ENCODE measurements at regions not wholly inside any gene's neighbourhood (a gene's known extent, or its start where the extent isn't known, plus 50 kb on each side); places are given as distances from the start of the nearest gene placed in this dataset.

GRCh38 chr10:27605318-27605717 is 101.2 kb downstream of the RAB18 start:
- intact Hi-C loops (cut with DNase I) = no loop called here
- no peaks in the 10 kb centered on the region for H3K9me3 ChIP-seq
- no peak overlapping the region for H3K4me3 ChIP-seq
- no peaks in the 10 kb centered on the region for H3K27me3 ChIP-seq
- TF ChIP-seq POLR2AphosphoS5 (IDR thresholded peaks at IDR 0.05) (no peak), POLR2A (IDR thresholded peaks at IDR 0.05) (no peak), EP300 (IDR thresholded peaks at IDR 0.05) (no peak)
- TF ChIP-seq, protein P1, sequence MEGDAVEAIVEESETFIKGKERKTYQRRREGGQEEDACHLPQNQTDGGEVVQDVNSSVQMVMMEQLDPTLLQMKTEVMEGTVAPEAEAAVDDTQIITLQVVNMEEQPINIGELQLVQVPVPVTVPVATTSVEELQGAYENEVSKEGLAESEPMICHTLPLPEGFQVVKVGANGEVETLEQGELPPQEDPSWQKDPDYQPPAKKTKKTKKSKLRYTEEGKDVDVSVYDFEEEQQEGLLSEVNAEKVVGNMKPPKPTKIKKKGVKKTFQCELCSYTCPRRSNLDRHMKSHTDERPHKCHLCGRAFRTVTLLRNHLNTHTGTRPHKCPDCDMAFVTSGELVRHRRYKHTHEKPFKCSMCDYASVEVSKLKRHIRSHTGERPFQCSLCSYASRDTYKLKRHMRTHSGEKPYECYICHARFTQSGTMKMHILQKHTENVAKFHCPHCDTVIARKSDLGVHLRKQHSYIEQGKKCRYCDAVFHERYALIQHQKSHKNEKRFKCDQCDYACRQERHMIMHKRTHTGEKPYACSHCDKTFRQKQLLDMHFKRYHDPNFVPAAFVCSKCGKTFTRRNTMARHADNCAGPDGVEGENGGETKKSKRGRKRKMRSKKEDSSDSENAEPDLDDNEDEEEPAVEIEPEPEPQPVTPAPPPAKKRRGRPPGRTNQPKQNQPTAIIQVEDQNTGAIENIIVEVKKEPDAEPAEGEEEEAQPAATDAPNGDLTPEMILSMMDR (IDR thresholded peaks at IDR 0.05) = no peak
- H3K36me3 ChIP-seq = no peaks in the 10 kb centered on the region
- 81 to 82% methylated on average over 4 of the region's 4 CpGs for WGBS, 2 donors
- H3K27ac ChIP-seq = no peak overlapping the region
- no peak for DNase-seq
- peaks cover 0 to 14% (median 5%) of the 10 kb centered on the region in 4 donors for H3K4me1 ChIP-seq

GRCh38 chr10:27607591-27607990 is 103.5 kb downstream of the RAB18 start:
- no peaks in the 10 kb centered on the region for H3K27me3 ChIP-seq
- peaks cover 0 to 11% (median 10%) of the 10 kb centered on the region in 4 donors for H3K4me1 ChIP-seq
- intact Hi-C loops (cut with DNase I) = no loop called here
- TF ChIP-seq EP300 (IDR thresholded peaks at IDR 0.05) (no peak), POLR2AphosphoS5 (IDR thresholded peaks at IDR 0.05) (no peak), POLR2A (IDR thresholded peaks at IDR 0.05) (no peak)
- TF ChIP-seq, protein P1 (IDR thresholded peaks at IDR 0.05) = no peak
- no peak overlapping the region for H3K4me3 ChIP-seq
- no peak overlapping the region for H3K27ac ChIP-seq
- no peaks in the 10 kb centered on the region for H3K36me3 ChIP-seq
- DNase-seq = no peak
- WGBS, 2 donors = 42 to 66% methylated on average over 6 of the region's 6 CpGs
- no peaks in the 10 kb centered on the region for H3K9me3 ChIP-seq

DNA sequence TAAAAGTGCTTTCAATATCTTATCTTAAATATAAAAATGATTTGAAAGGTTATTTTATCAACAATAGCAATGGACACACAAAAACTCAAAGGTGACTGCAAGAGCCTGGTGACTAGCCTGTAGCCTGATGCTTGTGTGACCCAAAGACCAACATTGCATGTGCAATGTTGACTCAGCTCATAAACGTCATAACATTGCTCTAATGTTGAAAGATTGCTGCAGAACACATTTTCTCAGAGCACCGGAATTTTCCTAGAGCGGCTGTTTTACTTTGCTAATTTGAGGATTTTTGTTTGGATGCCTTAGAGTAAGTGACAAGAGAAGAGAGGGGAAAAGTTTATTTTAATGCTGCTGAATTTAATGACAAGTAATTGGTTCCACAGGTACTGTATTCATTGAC is 107.1 kb downstream of the RAB18 start:
- Histone ChIP-seq H3K27ac (no peak overlapping the region), H3K4me1 (peaks cover 0 to 11% (median 10%) of the 10 kb centered on the region in 4 donors), H3K4me3 (no peak overlapping the region), H3K27me3 (no peaks in the 10 kb centered on the region), H3K9me3 (no peaks in the 10 kb centered on the region), H3K36me3 (no peaks in the 10 kb centered on the region)
- DNase-seq = no peak
- intact Hi-C loops (cut with DNase I) = no loop called here
- TF ChIP-seq, protein P1 (IDR thresholded peaks at IDR 0.05) = no peak
- TF ChIP-seq POLR2A (IDR thresholded peaks at IDR 0.05) = no peak
- no peak for TF ChIP-seq EP300 (IDR thresholded peaks at IDR 0.05)
- TF ChIP-seq POLR2AphosphoS5 (IDR thresholded peaks at IDR 0.05) = peak in 1 of 4 donors; percentile 32
- 15 to 66% methylated on average over 3 of the region's 3 CpGs for WGBS, 2 donors

- 58 to 65% methylated on average over 5 of the region's 5 CpGs for WGBS, 2 donors
- no peak overlapping the region for H3K4me3 ChIP-seq
- H3K4me1 ChIP-seq = peaks cover 0 to 11% (median 10%) of the 10 kb centered on the region in 4 donors
- TF ChIP-seq POLR2A (IDR thresholded peaks at IDR 0.05) (no peak), EP300 (IDR thresholded peaks at IDR 0.05) (no peak), POLR2AphosphoS5 (IDR thresholded peaks at IDR 0.05) (no peak)
- TF ChIP-seq, protein P1 (IDR thresholded peaks at IDR 0.05) = no peak
- DNase-seq = no peak
- intact Hi-C loops (cut with DNase I) = no loop called here
- no peaks in the 10 kb centered on the region for H3K36me3 ChIP-seq
- no peak overlapping the region for H3K27ac ChIP-seq
- no peaks in the 10 kb centered on the region for H3K27me3 ChIP-seq
- H3K9me3 ChIP-seq = no peaks in the 10 kb centered on the region
Measured at GRCh38 chr10:27611744-27612550, 107.8 kb downstream of the RAB18 start.
